NCI-H2171 treated with DMSO at 0.1 percent for 48 hours (cell line): ENCODE measurements at regions not wholly inside any gene's neighbourhood (a gene's known extent, or its start where the extent isn't known, plus 50 kb on each side); places are given as distances from the start of the nearest gene placed in this dataset.

ENCODE experiments used
- DNase-seq: peaks from one replicate; lab custom pipeline; 2025; lab: John Stamatoyannopoulos, UW

DNA sequence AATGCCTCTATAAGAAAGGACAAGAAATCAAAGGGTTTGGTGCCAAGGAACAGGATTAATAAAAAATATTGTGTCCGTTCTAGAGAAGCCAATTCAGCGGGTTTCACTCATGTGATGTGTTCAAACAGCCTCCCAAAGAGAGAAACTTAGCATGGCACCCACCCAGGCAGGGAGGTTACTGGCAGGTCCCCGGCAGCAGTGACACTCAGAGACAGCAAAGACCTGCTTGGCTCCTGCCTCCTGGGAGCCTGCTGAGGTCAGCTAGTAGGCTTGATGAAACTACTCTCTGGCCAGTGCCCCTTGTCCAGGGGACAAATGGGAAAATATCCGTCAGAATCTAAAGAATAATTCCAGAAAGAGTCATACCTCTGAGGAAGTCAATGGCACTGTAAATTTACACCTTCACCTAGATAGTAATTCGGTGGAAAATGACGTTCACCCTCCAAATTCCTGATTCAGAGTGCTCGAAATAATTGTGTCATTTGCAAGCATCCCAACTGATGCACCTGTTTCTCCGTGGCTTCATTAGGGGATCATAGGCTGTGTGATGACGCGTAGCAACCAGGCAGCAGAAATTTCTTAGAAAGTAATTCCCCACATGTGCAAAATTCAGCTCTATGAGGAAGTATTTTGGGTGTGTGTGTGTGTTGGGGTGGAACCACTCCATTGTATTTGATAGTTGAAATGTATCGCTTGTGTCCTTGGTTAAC, 481.5 kb upstream of the ZFHX3 start:
- no peak for DNase-seq

DNA sequence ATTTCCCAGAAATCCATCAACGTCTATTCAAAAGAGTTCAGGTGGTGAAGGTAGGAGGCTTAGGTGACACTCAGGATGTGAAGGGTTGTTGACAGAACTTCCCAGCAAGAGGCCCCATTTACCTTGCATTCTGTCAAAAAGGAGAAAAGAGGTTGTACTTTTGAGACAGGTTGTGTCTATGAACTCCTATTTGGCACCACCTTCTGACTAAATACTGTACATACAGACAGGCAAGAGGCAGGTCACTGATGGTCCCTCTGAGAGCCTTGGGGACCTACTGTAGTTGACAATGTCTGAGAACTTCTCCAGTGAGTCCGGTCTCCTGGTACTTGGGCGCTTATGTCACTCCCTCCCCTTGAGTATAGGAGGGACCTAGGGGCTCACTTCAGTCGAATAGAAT, 479.3 kb upstream of the ZFHX3 start:
- peak; percentile 10 for DNase-seq

DNA sequence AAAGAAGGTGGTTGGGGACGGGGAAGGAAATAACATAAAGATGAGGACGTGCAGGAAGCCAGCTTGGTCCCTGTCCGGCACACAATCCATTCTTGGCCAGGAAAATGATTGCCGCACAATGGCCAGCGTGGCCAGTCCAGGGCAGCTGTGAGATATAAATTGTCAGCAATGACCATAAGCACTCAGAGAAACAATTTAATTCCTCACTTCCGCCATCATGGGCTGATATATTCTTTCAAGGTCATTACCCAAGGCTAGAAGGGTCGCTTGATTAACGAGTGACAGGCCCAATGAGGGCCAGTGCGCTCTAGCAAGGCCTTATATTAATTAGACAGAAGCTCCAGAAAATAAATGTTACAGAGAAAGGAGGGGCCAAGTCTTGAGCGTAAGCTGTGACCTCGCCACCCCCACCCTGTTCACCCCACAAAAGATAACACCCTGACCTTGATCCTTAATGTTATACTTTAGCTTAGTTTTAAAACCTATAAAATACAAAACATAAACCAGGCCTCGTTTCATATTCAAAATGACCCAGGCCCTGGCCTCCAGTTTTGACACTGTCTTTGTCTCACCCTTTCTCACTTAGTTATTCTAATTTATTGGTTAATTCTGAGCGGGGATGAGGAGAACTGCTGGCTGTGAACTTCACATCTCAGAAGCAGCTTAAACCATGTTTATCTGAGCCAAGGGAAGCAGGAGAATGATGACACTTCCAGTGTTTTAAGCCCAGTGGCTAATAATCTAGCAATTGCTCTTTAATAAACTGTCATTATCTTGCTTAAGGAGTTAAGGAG, 478.3 kb upstream of the ZFHX3 start:
- no peak for DNase-seq

DNA sequence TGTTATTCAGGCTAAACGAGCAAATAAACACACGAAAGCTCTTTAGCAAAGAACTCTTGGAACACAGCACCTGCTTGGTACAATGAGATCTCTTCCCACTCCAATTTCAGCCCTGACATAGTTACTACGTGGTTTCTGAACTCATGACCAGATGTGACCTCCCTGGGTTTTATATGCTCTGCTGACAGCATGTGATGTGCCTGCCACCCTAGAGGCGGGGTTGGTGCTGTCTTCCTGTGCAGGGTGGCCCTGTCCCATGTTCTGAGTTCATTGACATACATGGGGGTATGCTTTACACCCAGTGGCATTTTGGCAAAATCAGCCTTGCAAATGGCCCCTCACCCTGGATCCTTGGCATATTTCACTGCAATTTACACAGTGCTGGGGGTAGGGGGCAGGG, 475.3 kb upstream of the ZFHX3 start:
- DNase-seq: no peak

DNA sequence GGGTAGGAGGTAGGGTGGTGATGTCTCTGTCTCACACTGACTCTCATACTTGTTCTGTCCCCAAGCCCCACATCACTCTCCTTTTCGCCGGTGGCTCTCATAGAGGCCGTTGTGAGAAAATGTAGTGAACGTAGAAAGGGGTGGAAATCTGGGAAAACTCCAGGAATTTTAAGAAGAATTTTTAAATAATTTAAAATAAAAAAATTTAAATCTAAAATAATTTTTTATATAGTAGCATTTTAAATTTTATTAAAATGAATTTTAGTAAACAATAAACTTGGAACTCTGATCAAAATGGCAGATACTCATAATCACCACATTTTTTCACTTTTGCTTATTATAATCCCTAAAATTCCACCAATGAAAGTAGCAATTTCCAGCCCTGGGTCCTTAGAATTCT, 473.6 kb upstream of the ZFHX3 start:
- no peak for DNase-seq

DNA sequence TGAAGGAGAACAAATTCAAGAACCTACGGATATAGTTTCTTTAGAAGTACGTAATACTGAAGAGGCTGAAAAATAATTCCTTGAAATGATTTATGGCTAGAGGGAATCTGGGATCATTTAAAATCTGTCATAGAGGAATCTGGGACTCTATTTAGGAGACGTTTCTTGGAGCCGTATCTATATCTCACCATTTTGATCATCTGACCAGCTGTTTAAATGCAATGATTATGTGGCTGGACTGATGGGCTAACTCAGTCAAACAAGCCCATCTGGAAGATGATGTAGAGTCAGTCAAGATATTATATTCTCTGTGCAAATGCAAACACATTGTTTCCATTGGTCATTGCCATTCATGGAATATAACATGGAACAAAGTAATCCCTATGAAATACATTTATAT, 467.7 kb upstream of the ZFHX3 start:
- DNase-seq: no peak

DNA sequence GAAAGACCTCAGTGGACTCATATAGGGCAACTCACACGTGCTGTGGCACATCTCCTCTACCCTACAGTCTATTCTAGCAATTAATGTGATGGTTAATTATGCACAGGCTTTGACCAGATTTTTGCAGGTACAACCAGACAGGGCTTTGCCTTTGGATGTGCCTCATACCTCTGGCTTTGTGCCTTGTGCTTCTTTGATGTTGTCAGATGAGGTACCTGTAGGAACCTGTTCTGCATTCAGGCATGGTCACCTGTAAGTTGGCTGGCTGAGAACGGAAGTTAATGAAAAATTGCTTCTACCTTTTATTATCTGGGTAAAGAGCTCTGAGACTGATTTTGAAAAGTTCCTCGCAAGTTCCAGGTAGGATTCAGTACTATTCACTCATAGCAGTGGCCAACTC, 462.9 kb upstream of the ZFHX3 start:
- no peak for DNase-seq

DNA sequence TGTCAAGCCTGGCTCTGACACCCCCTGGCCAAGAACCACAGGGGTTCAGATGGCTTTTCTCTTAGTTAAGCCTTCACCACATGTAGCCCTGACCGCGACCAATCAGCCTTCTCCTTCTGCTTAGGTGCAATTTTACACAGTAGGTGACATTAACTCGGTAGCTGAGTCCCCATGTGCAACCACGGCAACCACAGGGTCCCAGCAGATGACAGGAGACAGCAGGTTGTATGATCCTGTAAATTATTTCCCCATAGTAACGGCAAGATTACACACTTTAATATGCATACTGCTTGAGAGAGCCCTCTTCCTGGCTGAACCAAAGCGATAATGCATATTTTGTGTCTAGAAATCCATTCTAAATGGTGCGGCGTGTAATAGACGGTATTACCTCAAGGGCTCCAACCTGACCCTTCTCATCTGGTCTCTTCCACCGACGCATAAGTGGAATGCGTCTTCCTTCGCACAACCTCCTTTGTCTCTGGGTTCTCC, 458.7 kb upstream of the ZFHX3 start:
- DNase-seq: no peak

DNA sequence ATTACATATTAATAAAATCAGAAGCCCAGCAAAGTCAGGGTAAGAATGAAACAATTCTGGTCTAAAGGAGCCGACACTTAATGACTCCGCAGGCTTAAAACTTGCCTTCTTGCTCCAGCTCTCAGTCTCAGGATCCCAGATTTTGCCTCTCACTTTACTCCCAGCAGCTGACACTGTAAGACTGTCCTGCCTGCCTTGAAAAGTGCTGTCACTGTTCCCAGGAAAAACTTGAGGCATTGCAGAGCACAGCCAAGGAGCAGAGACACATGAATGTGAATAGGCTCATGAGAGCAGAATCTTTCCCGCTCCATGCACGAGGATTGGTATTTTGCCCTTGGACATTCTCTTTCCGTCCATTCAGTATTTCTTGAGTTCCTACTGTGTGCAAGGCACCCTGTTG, 457.6 kb upstream of the ZFHX3 start:
- DNase-seq: no peak

DNA sequence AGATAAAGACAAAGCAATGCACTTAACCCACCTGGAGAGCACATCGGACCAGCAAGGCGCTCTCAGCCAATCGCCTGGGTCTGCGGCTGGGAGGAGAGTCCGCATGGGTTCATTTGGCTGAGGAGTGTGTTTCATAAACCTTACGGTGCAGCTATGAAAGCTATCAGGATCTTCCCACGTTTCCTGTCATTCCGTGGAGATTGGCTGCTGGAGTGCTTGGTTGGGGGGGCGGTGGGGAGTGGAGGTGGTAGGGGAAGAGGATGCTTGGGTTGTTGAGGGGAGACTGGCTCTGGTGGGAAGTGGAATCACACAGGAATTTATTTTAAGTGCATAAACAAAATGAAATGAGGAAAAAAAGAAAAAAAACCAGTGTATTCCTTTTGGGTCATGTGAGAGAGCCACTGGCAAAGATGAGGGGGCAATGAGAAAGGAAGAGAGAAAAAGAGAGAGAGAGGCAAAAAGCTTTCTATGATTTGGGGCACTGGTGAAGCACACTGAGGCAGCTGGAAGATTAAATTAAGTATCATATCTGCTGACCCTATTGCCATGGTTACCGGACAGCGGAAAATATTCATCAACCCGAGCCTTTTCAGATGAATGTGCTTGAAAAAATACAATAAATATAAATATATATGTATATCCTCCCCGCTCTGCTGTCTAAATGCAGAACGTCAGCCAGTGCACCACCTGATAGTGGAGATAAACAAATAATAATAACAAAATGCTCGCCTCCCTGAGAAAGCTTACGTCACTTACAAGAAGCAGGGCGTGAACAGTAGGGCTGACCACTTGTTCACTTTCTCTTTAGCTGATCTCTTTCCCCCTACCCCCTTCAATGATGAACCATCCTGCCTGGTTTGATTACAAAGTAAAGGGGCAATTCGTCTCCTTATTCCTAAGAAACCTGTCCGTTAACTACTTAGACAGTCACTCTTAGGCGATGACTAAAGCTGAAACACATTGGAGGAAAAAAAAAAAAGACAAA, 457.0 kb upstream of the ZFHX3 start:
- no peak for DNase-seq

DNA sequence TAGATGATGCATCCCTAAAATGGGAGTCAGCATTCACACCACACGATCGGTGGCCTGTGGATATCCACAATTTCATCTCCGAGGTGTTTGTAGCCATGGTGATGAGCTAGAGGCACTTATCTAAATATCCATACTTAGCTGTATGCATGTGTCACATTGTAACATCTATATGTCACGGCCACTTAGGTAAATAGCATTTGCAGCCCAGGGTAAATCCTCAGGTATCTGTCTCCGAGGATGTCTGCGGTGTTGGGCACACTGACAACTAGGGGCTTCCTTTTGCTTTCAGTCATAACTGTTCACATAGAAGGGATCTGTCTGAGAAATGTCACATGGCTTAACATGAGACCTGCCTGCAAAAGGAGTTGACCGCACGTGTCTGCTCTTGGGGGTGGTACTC, 455.2 kb upstream of the ZFHX3 start:
- DNase-seq: no peak

DNA sequence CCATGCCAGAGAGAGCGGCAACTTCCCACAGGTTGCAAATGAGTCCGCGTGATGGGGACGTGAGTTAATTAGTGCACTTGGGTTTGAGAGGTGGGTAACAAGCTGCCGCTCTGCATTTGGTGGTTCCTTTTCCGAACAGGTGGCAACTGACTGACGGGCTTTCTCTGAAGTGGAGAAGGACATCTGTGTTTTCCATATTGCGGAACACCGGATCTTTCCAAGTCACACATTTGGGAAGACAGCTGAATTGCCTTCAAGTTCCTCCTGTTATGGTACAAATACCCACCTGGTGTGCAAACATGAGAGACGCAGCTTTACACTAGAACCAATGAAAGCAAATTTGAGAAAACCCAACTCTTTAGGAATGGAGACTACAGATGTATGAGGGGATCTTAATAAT, 451.3 kb upstream of the ZFHX3 start:
- DNase-seq: peak; percentile 80

DNA sequence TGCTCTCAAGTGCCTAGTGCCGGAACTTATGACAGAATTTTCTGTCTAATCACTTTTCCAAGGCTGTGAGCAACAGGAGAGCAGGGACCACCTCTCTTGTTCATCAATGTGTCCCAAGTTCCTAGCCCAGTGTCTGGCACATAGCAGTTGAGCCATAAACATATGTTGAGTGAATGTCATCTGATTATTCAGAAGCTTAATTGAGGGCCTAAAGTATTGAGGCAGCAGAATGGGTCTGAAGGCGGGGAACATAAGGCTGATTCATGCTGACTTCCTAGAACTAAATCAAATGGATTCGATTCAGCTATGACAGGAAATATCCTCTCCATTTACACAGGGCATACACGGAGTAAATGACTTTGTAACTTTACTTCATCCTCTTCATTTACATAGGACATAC, 438.0 kb upstream of the ZFHX3 start:
- DNase-seq: no peak

DNA sequence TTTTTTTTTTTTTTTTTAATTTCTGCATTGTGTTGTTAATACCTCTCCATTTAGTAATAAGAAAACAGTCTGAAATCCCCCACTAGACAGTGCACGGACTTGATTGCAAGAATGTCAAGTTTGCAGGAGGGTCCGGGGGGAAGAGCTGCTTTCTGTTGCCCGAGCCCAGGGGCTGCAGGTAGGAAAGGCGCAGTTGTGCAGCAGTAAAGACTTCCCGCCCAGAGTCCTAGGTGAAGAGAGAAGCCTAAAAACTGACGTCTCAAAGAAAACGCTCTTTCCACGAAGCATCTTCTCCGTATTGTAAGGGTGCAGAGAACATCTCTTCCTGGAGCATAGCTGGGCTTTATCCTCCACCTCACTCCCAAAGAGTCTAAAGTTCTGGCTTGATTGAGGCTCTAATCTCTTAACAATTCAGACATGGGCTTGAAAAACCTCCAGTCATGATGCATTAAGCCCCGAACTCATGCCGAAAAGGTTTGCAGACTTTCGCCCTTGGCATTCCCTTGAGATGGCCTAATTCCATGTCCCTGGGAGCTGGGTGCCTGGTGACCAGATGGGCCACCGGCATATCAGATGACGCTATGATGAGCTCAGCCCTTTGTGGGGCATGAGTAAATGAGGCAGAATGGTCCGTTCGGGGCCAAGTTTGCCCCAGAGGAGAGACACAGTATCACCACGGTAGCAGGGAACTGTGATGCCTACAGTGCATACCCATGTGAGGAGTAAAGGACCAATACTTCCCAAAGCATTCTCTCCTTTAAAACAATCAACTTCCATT, 436.2 kb upstream of the ZFHX3 start:
- DNase-seq: peak; percentile 22

DNA sequence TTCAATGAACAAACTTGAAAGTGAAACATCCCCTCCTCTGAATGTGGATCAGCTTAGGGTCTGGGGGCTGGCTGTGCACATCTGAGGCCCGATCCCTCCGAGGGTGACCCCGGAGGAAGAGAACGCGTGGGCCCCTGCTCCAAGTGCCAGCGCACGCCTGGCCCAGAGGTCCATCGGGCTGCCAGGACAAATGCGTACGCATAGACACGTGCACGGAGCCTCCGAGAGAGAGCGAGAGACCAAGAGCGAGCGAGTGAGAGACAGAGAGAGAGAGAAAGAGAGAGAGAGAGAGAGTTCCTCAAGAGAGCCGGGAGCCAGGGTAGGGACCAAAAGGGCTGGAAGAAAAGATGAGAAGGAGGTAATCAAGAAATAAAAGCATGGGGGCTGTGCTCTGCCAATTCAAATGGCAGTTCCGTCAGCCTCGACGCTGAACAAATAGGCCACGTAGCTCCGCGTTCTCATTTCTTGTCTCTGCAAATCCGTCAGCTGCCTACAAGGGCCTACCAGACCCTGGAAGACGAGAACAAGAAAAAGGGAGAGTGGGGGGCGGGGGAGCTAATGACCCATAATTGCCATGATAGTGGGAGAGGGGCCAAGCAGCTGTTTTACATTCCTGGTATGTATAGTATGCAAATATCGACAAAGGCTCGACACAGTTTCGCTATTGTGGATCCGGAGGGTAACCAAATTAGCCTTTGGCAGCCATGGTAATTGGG, 435.3 kb upstream of the ZFHX3 start:
- DNase-seq: no peak

DNA sequence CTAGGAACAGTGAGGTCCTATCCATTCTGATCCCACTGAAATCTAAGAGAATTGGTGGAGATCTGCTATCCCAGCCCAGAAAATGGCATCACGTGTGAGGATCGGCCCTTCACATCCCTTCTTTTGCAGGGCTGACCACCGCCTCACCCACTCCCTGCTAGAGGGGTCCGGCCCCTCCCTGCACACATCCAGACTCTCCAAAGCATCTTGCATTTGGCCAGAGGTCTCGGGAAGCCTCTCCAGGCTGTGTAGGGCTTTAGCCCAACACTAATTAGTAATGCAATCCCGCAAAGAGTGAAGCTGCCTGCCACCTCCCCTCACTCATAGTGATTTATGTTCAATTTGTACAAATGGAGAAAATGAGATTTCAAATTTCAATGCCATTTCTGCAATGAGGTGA, 434.4 kb upstream of the ZFHX3 start:
- DNase-seq: no peak

DNA sequence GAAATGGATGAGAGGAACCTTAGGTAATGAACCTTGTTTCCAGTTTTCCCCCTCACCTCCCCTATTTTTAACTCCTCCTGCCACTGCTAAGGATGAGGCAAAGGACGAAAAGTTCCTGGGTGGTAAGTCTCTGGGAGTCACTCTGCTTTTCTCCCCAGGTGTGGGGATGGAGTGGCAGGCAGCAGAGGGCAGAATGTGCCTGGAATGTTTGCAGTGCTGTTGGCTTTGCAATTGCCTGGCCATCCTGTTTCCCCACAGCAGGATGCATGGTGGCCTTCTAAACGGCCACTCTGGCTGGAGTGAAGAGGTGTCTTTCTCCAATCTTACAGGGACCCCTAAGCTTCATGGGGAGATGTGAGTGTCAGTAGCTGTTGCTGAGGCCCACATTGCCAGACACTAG, 432.5 kb upstream of the ZFHX3 start:
- no peak for DNase-seq

DNA sequence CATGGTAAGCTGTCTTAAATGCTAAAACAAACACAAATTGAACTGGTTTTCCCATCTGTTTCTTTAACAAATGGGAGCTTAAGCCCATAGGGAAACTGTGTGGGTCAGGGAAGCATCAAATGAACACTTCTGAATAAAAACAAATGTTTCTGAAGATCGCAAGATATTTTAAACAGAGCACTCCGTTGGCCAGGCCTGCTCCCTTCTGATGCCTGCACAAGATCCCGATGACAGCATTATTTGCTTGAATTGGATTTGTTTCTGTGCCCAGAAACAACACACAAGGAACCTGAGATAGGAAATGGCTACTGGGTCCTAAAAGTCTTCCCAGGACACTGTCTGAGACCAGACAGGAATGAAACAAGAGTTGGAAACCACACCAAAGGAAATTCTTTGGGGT, 425.8 kb upstream of the ZFHX3 start:
- DNase-seq: no peak

DNA sequence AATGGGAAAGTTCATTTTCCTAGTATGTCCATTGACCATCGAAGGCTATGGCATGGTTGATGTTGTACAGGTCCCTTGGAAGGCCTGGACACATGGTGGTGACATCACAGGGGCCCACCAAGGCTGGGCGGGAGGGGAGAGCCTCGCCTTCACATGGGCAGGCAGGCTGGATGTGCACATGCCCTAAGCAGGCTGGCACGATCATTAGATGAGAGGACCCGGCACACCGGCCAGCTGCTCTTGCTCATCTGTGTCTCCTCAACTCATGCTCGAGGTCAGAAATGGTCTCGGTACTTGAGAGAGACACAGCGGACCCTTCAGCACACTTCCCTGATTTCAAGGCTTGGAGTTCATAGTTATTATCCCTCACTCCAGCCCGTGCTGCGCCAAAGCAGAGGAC, 416.9 kb upstream of the ZFHX3 start:
- no peak for DNase-seq

DNA sequence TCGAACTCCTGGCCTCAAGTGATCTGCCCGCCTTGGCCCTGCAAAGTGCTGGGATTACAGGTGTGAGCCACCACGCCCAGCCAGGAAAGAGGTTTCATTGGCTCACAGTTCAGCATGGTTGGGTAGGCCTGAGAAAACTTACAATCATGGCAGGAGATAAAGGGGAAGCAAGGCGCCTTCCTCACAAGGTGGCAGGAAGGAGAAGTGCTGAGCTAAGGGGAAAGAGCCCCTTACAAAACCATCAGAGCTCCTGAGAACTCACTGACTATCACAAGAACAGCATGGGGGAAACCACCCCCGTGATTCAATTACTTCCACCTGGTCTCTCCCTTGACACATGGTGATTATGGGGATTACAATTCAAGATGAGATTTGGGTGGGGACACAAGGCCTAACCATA, 411.7 kb upstream of the ZFHX3 start:
- DNase-seq: no peak

DNA sequence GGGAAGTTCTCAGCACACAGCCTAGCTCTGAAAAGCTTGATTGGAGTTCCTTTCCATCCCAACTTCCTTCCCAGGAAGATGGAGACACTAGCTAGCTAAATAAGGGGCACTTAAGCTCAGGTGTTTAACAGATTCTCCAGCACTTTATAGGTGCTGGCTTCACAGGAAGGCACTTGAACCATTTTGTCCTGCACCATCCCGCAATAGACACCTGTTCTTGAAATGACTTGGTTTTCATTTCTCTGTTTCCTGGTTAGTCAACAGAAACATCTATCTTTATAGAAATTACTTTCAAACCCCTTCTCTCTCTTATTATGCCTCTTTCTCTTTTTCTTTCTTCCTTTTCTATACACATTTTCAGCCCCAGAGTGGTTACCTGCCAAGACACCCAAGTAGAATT, 409.9 kb upstream of the ZFHX3 start:
- no peak for DNase-seq
